Keratinocyte (primary cell): ENCODE measurements at regions not wholly inside any gene's neighbourhood (a gene's known extent, or its start where the extent isn't known, plus 50 kb on each side); places are given as distances from the start of the nearest gene placed in this dataset.

Experiments
- DNase-seq: peaks from one replicate; pipeline ENCODE4 v3.0.0-alpha.2; 2011; ENCODE audit warnings: low read depth, missing footprints, low spot score
- FAIRE-seq: peaks from 2 replicates; lab custom pipeline; 2011; peaks lifted over from hg19 to GRCh38; lab: Jason Lieb, UNC
- H2AFZ ChIP-seq: 2 replicates; pipeline ENCODE4 v1.6.0; 2012; ENCODE audit warnings: low read length, control low read depth, inconsistent platforms; ENCODE audit not compliant: control insufficient read depth
- H3K27ac ChIP-seq: 2 replicates; pipeline ENCODE4 v1.5.1; 2011; ENCODE audit warnings: low read length; ENCODE audit not compliant: control insufficient read depth, insufficient read depth
- H3K27me3 ChIP-seq: 3 replicates; pipeline ENCODE4 v1.6.0; 2011; ENCODE audit warnings: low read length; ENCODE audit not compliant: control insufficient read depth, insufficient read depth; ENCODE audit errors: extremely low read depth
- H3K36me3 ChIP-seq, 2 experiments: 2 replicates in 1 of 2; 3 replicates in 1 of 2; pipeline ENCODE4 v1.5.1; 2011; ENCODE audit warnings: low read length in 2 of 2, mild to moderate bottlenecking in 1 of 2; ENCODE audit not compliant: control insufficient read depth in 2 of 2, insufficient read depth in 2 of 2; ENCODE audit errors: extremely low read depth in 1 of 2
- H3K4me1 ChIP-seq: 3 replicates; pipeline ENCODE4 v1.5.1; 2011; ENCODE audit warnings: low read length; ENCODE audit not compliant: control insufficient read depth, insufficient read depth; ENCODE audit errors: extremely low read depth
- H3K4me2 ChIP-seq: 3 replicates; pipeline ENCODE4 v1.6.0; 2011; ENCODE audit warnings: low read depth, low read length; ENCODE audit not compliant: control insufficient read depth, insufficient read depth; ENCODE audit errors: extremely low read depth
- H3K4me3 ChIP-seq, 3 experiments: fragments of 200-600 bp in 1 of 3; sonication (generic) in 1 of 3; 2 replicates in 2 of 3; 3 replicates in 1 of 3; pipeline ENCODE4 v1.5.1; 2011 to 2016; ENCODE audit warnings: low read length in 3 of 3, mild to moderate bottlenecking in 3 of 3, control low read depth in 2 of 3, inconsistent platforms in 1 of 3, low read depth in 1 of 3, mixed read lengths in 1 of 3, mixed run types in 1 of 3, moderate library complexity in 1 of 3; ENCODE audit not compliant: control insufficient read depth in 2 of 3, insufficient read depth in 2 of 3; ENCODE audit errors: extremely low read depth in 1 of 3
- H3K79me2 ChIP-seq: 2 replicates; pipeline ENCODE4 v1.6.0; 2012; ENCODE audit warnings: low read length; ENCODE audit not compliant: control insufficient read depth, insufficient read depth
- H3K9ac ChIP-seq: 3 replicates; pipeline ENCODE4 v1.6.0; 2011; ENCODE audit warnings: low read length; ENCODE audit not compliant: control insufficient read depth, insufficient read depth; ENCODE audit errors: extremely low read depth
- H3K9me1 ChIP-seq: 3 replicates; pipeline ENCODE4 v1.6.0; 2011; ENCODE audit warnings: low read length; ENCODE audit not compliant: control insufficient read depth, insufficient read depth; ENCODE audit errors: extremely low read depth
- H3K9me3 ChIP-seq: 2 replicates; pipeline ENCODE4 v1.5.1; 2012; ENCODE audit warnings: low read depth, low read length; ENCODE audit not compliant: control insufficient read depth
- H4K20me1 ChIP-seq: 3 replicates; pipeline ENCODE4 v1.6.0; 2011; ENCODE audit warnings: low read length; ENCODE audit not compliant: control insufficient read depth, insufficient read depth; ENCODE audit errors: extremely low read depth
- EZH2 ChIP-seq: IDR thresholded peaks from one replicate; pipeline ENCODE4 v1.6.1; 2012; ENCODE audit warnings: inconsistent platforms, mild to moderate bottlenecking, low read length, moderate library complexity
- dilution Hi-C: fragments of 300-500 bp; cut with MboI; formaldehyde crosslinking; loops from one replicate; pipeline ENCODE4 v1.7.0; 2020; ENCODE audit warnings: low sequenced_read_pairs; ENCODE audit not compliant: extremely low pct_ligation_motif_present
- TF ChIP-seq, protein P1 (sequence below), 3 experiments: IDR thresholded peaks in 1 of 3; conservative IDR thresholded peaks in 1 of 3; optimal IDR thresholded peaks in 1 of 3; 2 replicates in 2 of 3; 3 replicates in 1 of 3; pipeline versions ENCODE3 to v1.5.1; 2011; ENCODE audit warnings: low read length in 3 of 3, mild to moderate bottlenecking in 3 of 3, moderate library complexity in 2 of 3, control low read depth in 1 of 3, inconsistent platforms in 1 of 3; ENCODE audit not compliant: insufficient read depth in 2 of 3; ENCODE audit errors: extremely low read depth in 1 of 3

GRCh38 chr1:192939440-192939839, 119.7 kb downstream of the UCHL5 start:
- DNase-seq (no peak), FAIRE-seq (no peak)
- TF ChIP-seq, protein P1, sequence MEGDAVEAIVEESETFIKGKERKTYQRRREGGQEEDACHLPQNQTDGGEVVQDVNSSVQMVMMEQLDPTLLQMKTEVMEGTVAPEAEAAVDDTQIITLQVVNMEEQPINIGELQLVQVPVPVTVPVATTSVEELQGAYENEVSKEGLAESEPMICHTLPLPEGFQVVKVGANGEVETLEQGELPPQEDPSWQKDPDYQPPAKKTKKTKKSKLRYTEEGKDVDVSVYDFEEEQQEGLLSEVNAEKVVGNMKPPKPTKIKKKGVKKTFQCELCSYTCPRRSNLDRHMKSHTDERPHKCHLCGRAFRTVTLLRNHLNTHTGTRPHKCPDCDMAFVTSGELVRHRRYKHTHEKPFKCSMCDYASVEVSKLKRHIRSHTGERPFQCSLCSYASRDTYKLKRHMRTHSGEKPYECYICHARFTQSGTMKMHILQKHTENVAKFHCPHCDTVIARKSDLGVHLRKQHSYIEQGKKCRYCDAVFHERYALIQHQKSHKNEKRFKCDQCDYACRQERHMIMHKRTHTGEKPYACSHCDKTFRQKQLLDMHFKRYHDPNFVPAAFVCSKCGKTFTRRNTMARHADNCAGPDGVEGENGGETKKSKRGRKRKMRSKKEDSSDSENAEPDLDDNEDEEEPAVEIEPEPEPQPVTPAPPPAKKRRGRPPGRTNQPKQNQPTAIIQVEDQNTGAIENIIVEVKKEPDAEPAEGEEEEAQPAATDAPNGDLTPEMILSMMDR (optimal IDR thresholded peaks at IDR 0.05 in 1 of 3, IDR thresholded peaks at IDR 0.05 in 1 of 3, conservative IDR thresholded peaks at IDR 0.05 in 1 of 3; ENCODE audit: extremely low read depth in 1 of 3, insufficient read depth in 2 of 3, low read length in 3 of 3): no peak
- TF ChIP-seq EZH2: no peak
- Histone ChIP-seq H3K27me3 (no peaks in the 10 kb centered on the region), H3K9me1 (no peaks in the 10 kb centered on the region), H3K79me2 (no peaks in the 10 kb centered on the region), H3K9ac (no peak overlapping the region), H3K27ac (no peak overlapping the region), H3K36me3 (no peaks in the 10 kb centered on the region), H2AFZ (peak overlapping the region; percentile 86), H3K9me3 (no peaks in the 10 kb centered on the region), H4K20me1 (no peaks in the 10 kb centered on the region), H3K4me1 (peaks cover 5% of the 10 kb centered on the region), H3K4me2 (peak overlapping the region; percentile 45), H3K4me3 (no peak overlapping the region)
- dilution Hi-C loops: no loop called here

DNA sequence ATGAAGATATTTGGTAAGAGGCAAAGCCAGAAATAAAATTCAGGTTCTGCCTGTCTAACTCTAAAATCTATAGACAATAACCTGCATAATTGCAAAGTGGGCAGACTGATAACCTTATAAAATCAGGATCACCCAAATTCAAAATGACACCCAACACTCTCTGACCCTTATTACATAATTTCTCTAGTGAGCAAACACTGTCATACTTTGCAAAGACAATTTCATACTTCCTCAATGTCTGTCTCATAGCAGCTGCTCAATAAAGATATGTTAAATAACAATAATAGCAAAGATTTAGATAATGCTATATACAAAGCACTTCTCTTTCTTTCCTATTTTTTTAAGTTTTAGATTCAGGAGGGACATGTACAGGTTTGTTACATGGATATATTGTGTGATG, 118.5 kb downstream of the UCHL5 start:
- no peak for FAIRE-seq
- Histone ChIP-seq H3K4me1 (peaks cover 5% of the 10 kb centered on the region), H3K27ac (no peak overlapping the region)

More for the DNA sequence above, 118.5 kb downstream of the UCHL5 start:
- Histone ChIP-seq H3K79me2 (no peaks in the 10 kb centered on the region), H3K9ac (no peak overlapping the region), H3K36me3 (no peaks in the 10 kb centered on the region), H2AFZ (no peak overlapping the region), H3K27me3 (no peaks in the 10 kb centered on the region), H4K20me1 (no peaks in the 10 kb centered on the region), H3K4me2 (no peak overlapping the region), H3K9me3 (no peaks in the 10 kb centered on the region), H3K4me3 (no peak overlapping the region), H3K9me1 (no peaks in the 10 kb centered on the region)
- no peak for DNase-seq
- dilution Hi-C loops: no loop called here
- TF ChIP-seq EZH2: no peak
- TF ChIP-seq, protein P1 (optimal IDR thresholded peaks at IDR 0.05 in 1 of 3, IDR thresholded peaks at IDR 0.05 in 1 of 3, conservative IDR thresholded peaks at IDR 0.05 in 1 of 3; ENCODE audit: extremely low read depth in 1 of 3, insufficient read depth in 2 of 3, low read length in 3 of 3): no peak
